GM12873 (cell line): ENCODE measurements at regions not wholly inside any gene's neighbourhood (a gene's known extent, or its start where the extent isn't known, plus 50 kb on each side); places are given as distances from the start of the nearest gene placed in this dataset.

Experiments used
- CTCF ChIP-seq: IDR thresholded peaks from 2 replicates; pipeline ENCODE4 v1.5.1; 2012; ENCODE audit warnings: low read depth, mild to moderate bottlenecking, moderate library complexity, low read length, control low read depth; ENCODE audit not compliant: insufficient read depth; ENCODE audit errors: missing control alignments

GRCh38 chr7:156059369-156059768 lies 247.1 kb upstream of the SHH start:
- TF ChIP-seq CTCF, result no peak

- no peak for TF ChIP-seq CTCF
These were observed 246.0 kb upstream of the SHH start for GRCh38 chr7:156058248-156058647.

- TF ChIP-seq CTCF, result no peak
These were observed 244.3 kb upstream of the SHH start for GRCh38 chr7:156056534-156056933.

GRCh38 chr7:156055206-156055822 lies 243.1 kb upstream of the SHH start:
- no peak for TF ChIP-seq CTCF

GRCh38 chr7:156051884-156052283 lies 239.6 kb upstream of the SHH start:
- no peak for TF ChIP-seq CTCF

- no peak for TF ChIP-seq CTCF
These were observed 238.6 kb upstream of the SHH start for GRCh38 chr7:156050636-156051569.

- no peak for TF ChIP-seq CTCF
These were observed 237.1 kb upstream of the SHH start for GRCh38 chr7:156049366-156049765.
